Heart right ventricle (tissue), 16 donors: ENCODE measurements at regions not wholly inside any gene's neighbourhood (a gene's known extent, or its start where the extent isn't known, plus 50 kb on each side); places are given as distances from the start of the nearest gene placed in this dataset.
A peak's percentile ranks its signal among the peaks of the same experiment; 100 is the strongest.

Experiments used
- ATAC-seq, 8 donors: fragments of 200-7000 bp; cut with Tn5 transposase; one replicate each; pipeline ENCODE4 v1.9.1; 2020; ENCODE audit warnings: mild to moderate bottlenecking in 8 of 8, moderate library complexity in 8 of 8, moderate number of reproducible peaks in 1 of 8
- DNase-seq, 2 donors: peaks; one replicate each; pipeline ENCODE4 v3.0.0-alpha.2; 2020
- H3K27ac ChIP-seq, 10 donors: fragments of 200-600 bp; sonication (generic) in 2 of 10; one replicate each; pipeline versions ENCODE4 v1.5.0 to v1.8.0; 2020 to 2022; ENCODE audit warnings: mild to moderate bottlenecking in 3 of 10
- H3K27me3 ChIP-seq, 7 donors: fragments of 200-600 bp; one replicate each; pipeline ENCODE4 v1.8.0; 2021 to 2022; ENCODE audit warnings: mild to moderate bottlenecking in 2 of 7
- H3K36me3 ChIP-seq, 9 donors: fragments of 200-600 bp; sonication (generic) in 1 of 9; one replicate each; pipeline versions ENCODE4 v1.5.0 to v1.8.0; 2020 to 2022; ENCODE audit warnings: mild to moderate bottlenecking in 2 of 9
- H3K4me1 ChIP-seq, 9 donors: fragments of 200-600 bp; sonication (generic) in 1 of 9; one replicate each; pipeline versions ENCODE4 v1.5.0 to v1.8.0; 2020 to 2022; ENCODE audit warnings: mild to moderate bottlenecking in 4 of 9
- H3K4me3 ChIP-seq, 10 donors: fragments of 200-600 bp; sonication (generic) in 2 of 10; one replicate each; pipeline versions ENCODE4 v1.5.0 to v1.8.0; 2020 to 2022; ENCODE audit warnings: mild to moderate bottlenecking in 7 of 10, moderate library complexity in 2 of 10
- H3K9me3 ChIP-seq, 11 donors: fragments of 200-600 bp in 10 of 11; sonication (generic) in 2 of 11; one replicate each; pipeline versions ENCODE4 v1.5.0 to v1.8.0; 2013 to 2022; ENCODE audit warnings: mild to moderate bottlenecking in 2 of 11, control low read depth in 1 of 11, moderate library complexity in 1 of 11
- WGBS, 2 donors: extraction: QIAGEN DNeasy Blood & Tissue Kit; methylation state at CpG; one replicate each; pipeline ENCODE4 v1.1.7; 2013; ENCODE audit warnings: inconsistent platforms in 1 of 2; 5-methylcytosine and 5-hydroxymethylcytosine counted together
- intact Hi-C, 10 donors: fragments of 100-400 bp; cut with DNase I; formaldehyde crosslinking; loops; one replicate each; pipeline versions ENCODE4 v1.11.1 to v1.14.2; 2022
- TF ChIP-seq, protein P1 (sequence below), 9 donors: fragments of 200-600 bp; sonication (generic) in 2 of 9; IDR thresholded peaks; one replicate each; pipeline versions ENCODE4 v1.5.0 to v1.8.0; 2021 to 2022; ENCODE audit warnings: antibody characterized with exemption in 9 of 9, mild to moderate bottlenecking in 5 of 9, moderate library complexity in 1 of 9
- donor health status: Arrhythmogenic right ventricular cardiomyopathy.
- donor health status: ischemic (EF 13 %, LVEDD 7.1; RV severe dilation, severe dysfunction).
- donor health status: healthy with polysubstance abuse.
- donor health status: DM: no; HTN: yes; CAD: no.
- donor health status: DM: no; HTN: no; CAD: no.
- donor health status: ischemic (EF 25% LVEDD 6.9; RV normal size, moderate dysfunction).
- donor health status: ischemic (EF 25% LVEDD 5.7; RV mildly dilated, moderate dysfunction).
- donor health status: healthy.
- donor health status: DM: yes; HTN: yes; CAD: no.
- donor health status: Ischemic cardiomyopathy.
- donor health status: ischemic (EF 35%, LVEDD 5.7; RV mildly dilated, moderate dysfunction).
- donor health status: nonischemic (EF 11% LVEDD 7.7; RV severe dilation, severe dysfunction).
- donor health status: DM: yes; HTN: yes; CAD: no.
- donor health status: PGD.
- donor health status: ischemic (EF 29% LVEDD 5.4; RV normal size, mild dysfunction).
- donor health status: nonischemic (EF 23%, LVEDD 6.1; RV moderate dilation, normal function).

DNA sequence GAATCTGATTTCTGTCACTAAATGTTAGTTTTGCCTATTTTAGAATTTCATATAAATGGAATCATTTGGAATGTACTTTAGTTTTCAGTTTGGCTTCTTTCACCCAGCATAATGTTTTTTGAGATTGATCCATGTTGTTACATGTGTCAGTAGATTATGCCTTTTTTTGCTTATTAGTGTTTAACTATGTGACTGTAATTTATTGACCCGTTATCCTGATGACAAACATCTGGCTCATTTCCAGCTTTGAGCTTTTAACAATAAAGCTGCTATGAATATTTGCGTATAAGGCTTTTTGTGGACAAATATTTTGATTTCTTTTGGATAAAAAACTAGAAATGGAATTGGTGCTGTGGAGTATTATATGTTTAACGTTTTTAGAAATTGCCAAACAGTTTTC is 254.5 kb upstream of the CFAP20DC start:
- 61 to 71% methylated on average over 3 of the region's 3 CpGs for WGBS, 2 donors
- TF ChIP-seq, protein P1, sequence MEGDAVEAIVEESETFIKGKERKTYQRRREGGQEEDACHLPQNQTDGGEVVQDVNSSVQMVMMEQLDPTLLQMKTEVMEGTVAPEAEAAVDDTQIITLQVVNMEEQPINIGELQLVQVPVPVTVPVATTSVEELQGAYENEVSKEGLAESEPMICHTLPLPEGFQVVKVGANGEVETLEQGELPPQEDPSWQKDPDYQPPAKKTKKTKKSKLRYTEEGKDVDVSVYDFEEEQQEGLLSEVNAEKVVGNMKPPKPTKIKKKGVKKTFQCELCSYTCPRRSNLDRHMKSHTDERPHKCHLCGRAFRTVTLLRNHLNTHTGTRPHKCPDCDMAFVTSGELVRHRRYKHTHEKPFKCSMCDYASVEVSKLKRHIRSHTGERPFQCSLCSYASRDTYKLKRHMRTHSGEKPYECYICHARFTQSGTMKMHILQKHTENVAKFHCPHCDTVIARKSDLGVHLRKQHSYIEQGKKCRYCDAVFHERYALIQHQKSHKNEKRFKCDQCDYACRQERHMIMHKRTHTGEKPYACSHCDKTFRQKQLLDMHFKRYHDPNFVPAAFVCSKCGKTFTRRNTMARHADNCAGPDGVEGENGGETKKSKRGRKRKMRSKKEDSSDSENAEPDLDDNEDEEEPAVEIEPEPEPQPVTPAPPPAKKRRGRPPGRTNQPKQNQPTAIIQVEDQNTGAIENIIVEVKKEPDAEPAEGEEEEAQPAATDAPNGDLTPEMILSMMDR (IDR thresholded peaks at IDR 0.05): no peak
- ATAC-seq (no peak), DNase-seq (no peak)
- peaks cover 0 to 10% (median 0%) of the 10 kb centered on the region in 9 donors for H3K4me1 ChIP-seq
- H3K36me3 ChIP-seq: no peaks in the 10 kb centered on the region
- H3K9me3 ChIP-seq: peaks cover 0 to 6% (median 0%) of the 10 kb centered on the region in 11 donors
- H3K27ac ChIP-seq: no peak overlapping the region
- no peaks in the 10 kb centered on the region for H3K27me3 ChIP-seq
- intact Hi-C loops: no loop called here
- H3K4me3 ChIP-seq: no peak overlapping the region

DNA sequence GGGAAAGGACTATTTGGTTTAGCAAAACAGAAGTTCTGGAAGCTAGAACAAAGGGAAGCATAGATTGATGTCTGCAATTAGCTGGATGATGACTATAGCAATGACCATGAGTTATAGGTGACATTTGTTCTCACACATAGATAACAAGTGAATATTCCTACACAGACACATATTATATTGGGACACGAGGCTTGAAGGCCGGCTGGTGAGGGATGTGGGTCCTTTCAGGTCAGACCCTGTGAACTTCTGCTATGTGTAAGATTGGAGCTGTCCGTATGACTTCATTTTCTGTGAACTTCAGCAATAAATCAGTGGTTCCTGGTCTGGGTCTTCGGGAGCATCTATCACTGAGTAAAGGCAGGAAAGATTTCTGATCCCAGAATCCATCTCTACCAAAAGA is 253.6 kb upstream of the CFAP20DC start:
- peaks cover 0 to 10% (median 0%) of the 10 kb centered on the region in 9 donors for H3K4me1 ChIP-seq
- TF ChIP-seq, protein P1 (IDR thresholded peaks at IDR 0.05): no peak
- no peak for DNase-seq
- no peak for ATAC-seq
- no peak overlapping the region for H3K4me3 ChIP-seq
- intact Hi-C loops: no loop called here
- H3K36me3 ChIP-seq: no peaks in the 10 kb centered on the region
- no peaks in the 10 kb centered on the region for H3K27me3 ChIP-seq
- peaks cover 0 to 6% (median 0%) of the 10 kb centered on the region in 11 donors for H3K9me3 ChIP-seq
- WGBS, 2 donors: 70 to 82% methylated on average over 4 of the region's 4 CpGs
- no peak overlapping the region for H3K27ac ChIP-seq

GRCh38 chr3:59302442-59302841 is 252.6 kb upstream of the CFAP20DC start:
- peaks cover 0 to 10% (median 0%) of the 10 kb centered on the region in 9 donors for H3K4me1 ChIP-seq
- H3K27ac ChIP-seq: no peak overlapping the region
- no peak overlapping the region for H3K4me3 ChIP-seq
- peaks cover 0 to 6% (median 0%) of the 10 kb centered on the region in 11 donors for H3K9me3 ChIP-seq
- H3K36me3 ChIP-seq: no peaks in the 10 kb centered on the region
- ATAC-seq (no peak), DNase-seq (no peak)
- 84 to 86% methylated on average over 5 of the region's 5 CpGs for WGBS, 2 donors
- intact Hi-C loops: no loop called here
- H3K27me3 ChIP-seq: no peaks in the 10 kb centered on the region
- TF ChIP-seq, protein P1 (IDR thresholded peaks at IDR 0.05): no peak

DNA sequence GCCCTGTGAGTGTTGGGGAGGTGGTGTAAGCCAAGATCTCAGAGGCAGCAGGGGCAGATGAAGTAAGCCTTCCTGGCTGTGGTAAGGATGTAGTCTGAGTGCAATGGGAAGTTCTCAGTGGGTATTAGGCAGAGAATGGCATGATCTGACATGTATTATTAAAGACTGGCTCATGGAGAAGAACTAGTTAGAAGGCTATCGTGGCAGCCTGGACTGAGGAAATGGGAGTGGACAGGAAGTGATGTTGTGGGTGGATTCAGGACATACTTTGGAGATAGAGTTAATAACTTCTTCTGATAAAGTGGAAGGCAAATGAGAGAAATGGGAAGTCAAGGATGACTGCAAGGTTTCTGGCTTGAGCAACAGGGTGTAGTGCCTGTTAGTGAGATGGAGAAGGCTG is 250.9 kb upstream of the CFAP20DC start:
- Histone ChIP-seq H3K27ac (no peak overlapping the region), H3K9me3 (peaks cover 0 to 14% (median 0%) of the 10 kb centered on the region in 11 donors), H3K4me1 (peaks cover 0 to 10% (median 0%) of the 10 kb centered on the region in 9 donors), H3K4me3 (no peak overlapping the region), H3K36me3 (no peaks in the 10 kb centered on the region), H3K27me3 (no peaks in the 10 kb centered on the region)
- TF ChIP-seq, protein P1 (IDR thresholded peaks at IDR 0.05): no peak
- intact Hi-C loops: no loop called here
- DNase-seq (no peak), ATAC-seq (peak in 2 of 8 donors; percentile 20 to 27)
- 37 to 44% methylated on average over 1 of the region's 1 CpG for WGBS, 2 donors
